CD14-positive monocyte (primary cell): ENCODE measurements at regions not wholly inside any gene's neighbourhood (a gene's known extent, or its start where the extent isn't known, plus 50 kb on each side); places are given as distances from the start of the nearest gene placed in this dataset.

Experiments
- DNase-seq, 3 donors: peaks; one replicate each; pipeline ENCODE4 v3.0.0-alpha.2; 2011 to 2022
- H2AFZ ChIP-seq: 2 replicates; pipeline ENCODE4 v1.6.0; 2012; ENCODE audit warnings: mild to moderate bottlenecking, low read depth, low read length, inconsistent platforms; ENCODE audit not compliant: insufficient read depth, poor library complexity, severe bottlenecking
- H3K27ac ChIP-seq, 2 donors: 1 replicate in 1 of 2; 2 replicates in 1 of 2; pipeline ENCODE4 v1.5.1; 2012 to 2013; ENCODE audit warnings: low read length in 2 of 2, control low read depth in 1 of 2, inconsistent platforms in 1 of 2, low read depth in 1 of 2, mild to moderate bottlenecking in 1 of 2
- H3K27me3 ChIP-seq, 2 donors: one replicate each; pipeline versions ENCODE4 v1.6.0 to v1.6.1; 2011 to 2013; ENCODE audit warnings: low read length in 2 of 2; ENCODE audit not compliant: control insufficient read depth in 2 of 2, insufficient read depth in 2 of 2
- H3K36me3 ChIP-seq, 2 donors: replicated peaks in 1 of 2; 1 replicate in 1 of 2; 2 replicates in 1 of 2; pipeline versions ENCODE4 v1.5.1 to v1.6.1; 2012 to 2013; ENCODE audit warnings: low read length in 2 of 2, control low read depth in 1 of 2, inconsistent platforms in 1 of 2, mild to moderate bottlenecking in 1 of 2; ENCODE audit not compliant: insufficient read depth in 2 of 2, control insufficient read depth in 1 of 2
- H3K4me1 ChIP-seq, 2 donors: 1 replicate in 1 of 2; 2 replicates in 1 of 2; pipeline versions ENCODE4 v1.5.1 to v1.6.1; 2012 to 2013; ENCODE audit warnings: low read length in 2 of 2, control low read depth in 1 of 2, inconsistent platforms in 1 of 2, mild to moderate bottlenecking in 1 of 2, moderate library complexity in 1 of 2; ENCODE audit not compliant: insufficient read depth in 2 of 2, control insufficient read depth in 1 of 2
- H3K4me2 ChIP-seq: replicated peaks from 2 replicates; pipeline ENCODE3; 2012; ENCODE audit warnings: low read length, moderate library complexity, mild to moderate bottlenecking; ENCODE audit not compliant: poor library complexity, severe bottlenecking; ENCODE audit errors: extremely low read depth
- H3K4me3 ChIP-seq, 3 experiments: fragments of 200-600 bp in 1 of 3; sonication (generic) in 1 of 3; replicated peaks in 1 of 3; 1 replicate in 2 of 3; 2 replicates in 1 of 3; pipeline ENCODE4 v1.5.1; 2011 to 2013; ENCODE audit warnings: low read length in 3 of 3, mild to moderate bottlenecking in 3 of 3, control low read depth in 2 of 3, low read depth in 2 of 3, inconsistent platforms in 1 of 3, moderate library complexity in 1 of 3
- H3K79me2 ChIP-seq: 2 replicates; pipeline ENCODE4 v1.6.0; 2012; ENCODE audit warnings: mild to moderate bottlenecking, control low read depth, inconsistent platforms, low read length, moderate library complexity; ENCODE audit not compliant: insufficient read depth
- H3K9ac ChIP-seq: 2 replicates; pipeline ENCODE4 v1.6.0; 2017; ENCODE audit warnings: low read length, mild to moderate bottlenecking; ENCODE audit not compliant: insufficient read depth, poor library complexity, severe bottlenecking
- H3K9me3 ChIP-seq, 2 donors: replicated peaks in 1 of 2; 1 replicate in 1 of 2; 2 replicates in 1 of 2; pipeline versions ENCODE4 v1.5.1 to v1.6.1; 2012 to 2013; ENCODE audit warnings: low read length in 2 of 2, control low read depth in 1 of 2; ENCODE audit not compliant: control insufficient read depth in 1 of 2, insufficient read depth in 1 of 2
- H4K20me1 ChIP-seq: 2 replicates; pipeline ENCODE4 v1.6.0; 2012; ENCODE audit warnings: mild to moderate bottlenecking, low read length, control low read depth, moderate library complexity; ENCODE audit not compliant: insufficient read depth
- H3K27ac Mint-ChIP-seq, 7 donors: one replicate each; pipeline ENCODE4 v1.8.0; 2020; ENCODE audit warnings: mild to moderate bottlenecking in 7 of 7, mixed read lengths in 7 of 7, moderate library complexity in 6 of 7, inconsistent platforms in 2 of 7
- H3K27me3 Mint-ChIP-seq, 3 donors: one replicate each; pipeline ENCODE4 v1.8.0; 2021 to 2022; ENCODE audit warnings: low read depth in 3 of 3, mild to moderate bottlenecking in 3 of 3, mixed read lengths in 3 of 3, moderate library complexity in 3 of 3, inconsistent platforms in 1 of 3
- H3K36me3 Mint-ChIP-seq, 2 donors: one replicate each; pipeline ENCODE4 v1.8.0; 2020; ENCODE audit warnings: mixed read lengths in 2 of 2, inconsistent platforms in 1 of 2, mild to moderate bottlenecking in 1 of 2
- H3K4me1 Mint-ChIP-seq: one replicate; pipeline ENCODE4 v1.8.0; 2020; ENCODE audit warnings: mild to moderate bottlenecking, mixed read lengths
- H3K4me3 Mint-ChIP-seq, 2 donors: one replicate each; pipeline ENCODE4 v1.8.0; 2020; ENCODE audit warnings: mild to moderate bottlenecking in 2 of 2, mixed read lengths in 2 of 2, moderate library complexity in 1 of 2
- H3K9me3 Mint-ChIP-seq, 7 donors: one replicate each; pipeline ENCODE4 v1.8.0; 2020 to 2022; ENCODE audit warnings: mixed read lengths in 7 of 7, mild to moderate bottlenecking in 6 of 7, moderate library complexity in 6 of 7, inconsistent platforms in 2 of 7
- CTCF ChIP-seq: fragments of 200-600 bp; IDR thresholded peaks from one replicate; pipeline ENCODE4 v1.8.0; 2022; ENCODE audit warnings: antibody characterized with exemption, mild to moderate bottlenecking
- WGBS: methylation state at CpG from one replicate; pipeline ENCODE4 v1.1.5; 2013; ENCODE audit warnings: missing lambda C conversion rate; ENCODE audit not compliant: insufficient coverage; 5-methylcytosine and 5-hydroxymethylcytosine counted together
- intact Hi-C, 2 donors: fragments of 100-400 bp; cut with micrococcal nuclease; formaldehyde crosslinking; loops; one replicate each; pipeline versions ENCODE4 v1.15.0 to v1.15.1; 2023

- H4K20me1 ChIP-seq = no peaks in the 10 kb centered on the region
- H3K27ac ChIP-seq = no peak overlapping the region
- H3K27me3 Mint-ChIP-seq = no peaks in the 10 kb centered on the region
- no peak overlapping the region for H3K4me3 Mint-ChIP-seq
- H3K36me3 ChIP-seq = no peaks in the 10 kb centered on the region
- H3K4me3 ChIP-seq = no peak overlapping the region
- H3K4me1 Mint-ChIP-seq = no peaks in the 10 kb centered on the region
- H2AFZ ChIP-seq = no peak overlapping the region
- no peaks in the 10 kb centered on the region for H3K27me3 ChIP-seq
- DNase-seq = no peak
- no peak overlapping the region for H3K27ac Mint-ChIP-seq
- no peaks in the 10 kb centered on the region for H3K36me3 Mint-ChIP-seq
- no peaks in the 10 kb centered on the region for H3K9me3 ChIP-seq
- no peaks in the 10 kb centered on the region for H3K79me2 ChIP-seq
- no peak for TF ChIP-seq CTCF
- peaks cover 2 to 5% (median 3%) of the 10 kb centered on the region in 7 donors for H3K9me3 Mint-ChIP-seq
- no peak overlapping the region for H3K9ac ChIP-seq
- intact Hi-C loops = no loop called here
- no peak overlapping the region for H3K4me2 ChIP-seq
- WGBS = no CpG with 5 or more reads among the region's 4 CpGs
- no peaks in the 10 kb centered on the region for H3K4me1 ChIP-seq
These were observed 585.5 kb downstream of the KCTD12 start for GRCh38 chr13:76300688-76301087.

GRCh38 chr13:76297331-76297730 is 588.9 kb downstream of the KCTD12 start:
- DNase-seq = no peak
- no peak overlapping the region for H3K4me3 ChIP-seq
- Mint-ChIP-seq H3K27me3 (no peaks in the 10 kb centered on the region), H3K4me1 (no peaks in the 10 kb centered on the region), H3K27ac (no peak overlapping the region), H3K9me3 (peaks cover 5 to 11% (median 9%) of the 10 kb centered on the region in 7 donors), H3K36me3 (no peaks in the 10 kb centered on the region), H3K4me3 (no peak overlapping the region)
- no peaks in the 10 kb centered on the region for H3K9me3 ChIP-seq
- no peaks in the 10 kb centered on the region for H3K79me2 ChIP-seq
- no peak for TF ChIP-seq CTCF
- H3K27ac ChIP-seq = no peak overlapping the region
- H3K36me3 ChIP-seq = no peaks in the 10 kb centered on the region
- H3K9ac ChIP-seq = no peak overlapping the region
- WGBS = 96% methylated on average over 6 of the region's 6 CpGs
- intact Hi-C loops = no loop called here
- H2AFZ ChIP-seq = no peak overlapping the region
- no peaks in the 10 kb centered on the region for H4K20me1 ChIP-seq
- no peaks in the 10 kb centered on the region for H3K4me1 ChIP-seq
- no peaks in the 10 kb centered on the region for H3K27me3 ChIP-seq
- no peak overlapping the region for H3K4me2 ChIP-seq
